Fibroblast of villous mesenchyme (primary cell): ENCODE measurements at regions not wholly inside any gene's neighbourhood (a gene's known extent, or its start where the extent isn't known, plus 50 kb on each side); places are given as distances from the start of the nearest gene placed in this dataset.
"Not testable (repeated sequence)": the region's sequence is repeated elsewhere in the genome, so short reads cannot be mapped to it uniquely, and the experiment has no call there.

ENCODE experiments used
- DNase-seq: peaks from one replicate; pipeline ENCODE4 v3.0.0-alpha.2; 2010; ENCODE audit warnings: low read depth
- H3K4me3 ChIP-seq: 2 replicates; pipeline ENCODE4 v1.5.1; 2011; ENCODE audit warnings: low read depth, mild to moderate bottlenecking, low read length
- TF ChIP-seq, protein P1 (sequence below): IDR thresholded peaks from 2 replicates; pipeline ENCODE4 v1.5.1; 2012; ENCODE audit warnings: low read depth, mild to moderate bottlenecking, low read length; ENCODE audit not compliant: insufficient read depth

DNA sequence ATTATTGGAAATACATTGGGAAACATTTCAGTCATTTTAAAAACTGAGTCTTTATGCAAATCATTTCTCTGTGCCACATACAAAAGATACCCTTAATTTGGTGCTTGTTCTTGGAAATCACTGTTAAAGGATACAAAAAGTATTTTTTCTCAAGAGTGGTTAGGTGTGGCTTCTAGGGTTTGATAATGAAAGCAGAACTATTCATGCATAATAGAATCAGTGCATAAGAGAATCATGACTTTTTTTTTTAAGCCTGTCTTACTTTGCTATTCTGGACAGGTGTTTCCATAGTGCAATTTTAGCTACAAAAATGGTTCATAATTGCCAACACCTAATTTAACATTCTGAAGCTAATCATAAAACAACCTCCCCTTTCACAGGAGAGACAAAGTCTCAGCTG, 233.0 kb upstream of the NRIP1 start:
- TF ChIP-seq, protein P1, sequence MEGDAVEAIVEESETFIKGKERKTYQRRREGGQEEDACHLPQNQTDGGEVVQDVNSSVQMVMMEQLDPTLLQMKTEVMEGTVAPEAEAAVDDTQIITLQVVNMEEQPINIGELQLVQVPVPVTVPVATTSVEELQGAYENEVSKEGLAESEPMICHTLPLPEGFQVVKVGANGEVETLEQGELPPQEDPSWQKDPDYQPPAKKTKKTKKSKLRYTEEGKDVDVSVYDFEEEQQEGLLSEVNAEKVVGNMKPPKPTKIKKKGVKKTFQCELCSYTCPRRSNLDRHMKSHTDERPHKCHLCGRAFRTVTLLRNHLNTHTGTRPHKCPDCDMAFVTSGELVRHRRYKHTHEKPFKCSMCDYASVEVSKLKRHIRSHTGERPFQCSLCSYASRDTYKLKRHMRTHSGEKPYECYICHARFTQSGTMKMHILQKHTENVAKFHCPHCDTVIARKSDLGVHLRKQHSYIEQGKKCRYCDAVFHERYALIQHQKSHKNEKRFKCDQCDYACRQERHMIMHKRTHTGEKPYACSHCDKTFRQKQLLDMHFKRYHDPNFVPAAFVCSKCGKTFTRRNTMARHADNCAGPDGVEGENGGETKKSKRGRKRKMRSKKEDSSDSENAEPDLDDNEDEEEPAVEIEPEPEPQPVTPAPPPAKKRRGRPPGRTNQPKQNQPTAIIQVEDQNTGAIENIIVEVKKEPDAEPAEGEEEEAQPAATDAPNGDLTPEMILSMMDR = no peak
- DNase-seq = no peak
- H3K4me3 ChIP-seq = no peak overlapping the region

DNA sequence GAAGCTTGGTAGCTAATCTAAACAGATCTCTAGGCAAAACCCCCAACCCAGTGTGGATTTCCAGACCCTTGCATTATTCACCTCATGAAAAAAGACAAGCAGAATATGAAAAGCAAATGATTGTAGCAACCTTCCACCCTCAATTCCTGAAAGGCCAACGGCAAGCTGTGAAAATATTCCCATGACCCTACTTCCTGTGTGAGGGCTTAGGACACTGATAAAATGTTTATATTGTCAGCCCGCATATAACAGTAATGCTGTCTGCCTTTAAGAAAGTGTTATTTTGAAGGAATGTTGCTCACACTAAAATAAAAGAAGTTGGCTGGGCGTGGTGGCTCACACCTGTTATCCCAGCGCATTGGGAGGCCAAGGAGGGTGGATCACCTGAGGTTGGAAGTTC, 233.5 kb upstream of the NRIP1 start:
- DNase-seq = peak; percentile 11
- TF ChIP-seq, protein P1 = no peak
- H3K4me3 ChIP-seq = no peak overlapping the region

DNA sequence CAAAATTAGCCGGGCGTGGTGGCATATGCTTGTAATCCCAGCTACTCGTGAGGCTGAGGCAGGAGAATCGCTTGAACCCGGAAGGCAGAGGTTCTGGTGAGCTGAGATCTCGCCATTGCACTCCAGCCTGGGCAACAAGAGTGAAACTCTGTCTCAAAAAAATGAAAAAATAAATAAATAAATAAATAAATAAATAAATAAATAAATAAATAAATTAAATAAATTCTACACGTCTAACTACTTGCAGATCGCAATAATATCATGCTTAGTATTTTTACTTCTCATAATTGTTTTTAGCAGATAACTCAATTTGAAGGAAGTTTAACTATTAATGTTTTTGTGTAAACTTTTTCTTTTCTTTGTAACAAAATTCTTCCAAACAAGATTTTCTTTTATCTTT, 234.0 kb upstream of the NRIP1 start:
- DNase-seq, H3K4me3 ChIP-seq: not testable (repeated sequence)

DNA sequence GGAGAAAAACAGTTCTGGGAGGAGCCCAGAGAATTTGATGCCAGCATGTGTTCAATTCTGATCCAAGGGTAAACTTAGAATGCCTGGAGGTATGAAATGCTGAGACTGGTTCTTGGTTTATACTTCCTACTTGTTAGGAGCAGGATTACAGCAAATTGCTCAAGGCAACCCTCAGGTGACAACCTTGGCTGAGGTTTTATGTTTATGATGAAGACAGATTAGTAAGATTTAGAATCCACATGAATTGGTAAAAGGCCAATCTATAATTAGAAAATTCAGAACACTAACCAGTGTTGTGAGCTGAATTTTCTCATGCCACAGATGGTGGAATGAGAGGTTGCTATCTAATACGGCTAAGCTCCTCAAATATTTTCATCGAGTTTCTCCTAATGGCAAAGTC, 235.3 kb upstream of the NRIP1 start:
- TF ChIP-seq, protein P1 = no peak
- no peak for DNase-seq
- H3K4me3 ChIP-seq = no peak overlapping the region

DNA sequence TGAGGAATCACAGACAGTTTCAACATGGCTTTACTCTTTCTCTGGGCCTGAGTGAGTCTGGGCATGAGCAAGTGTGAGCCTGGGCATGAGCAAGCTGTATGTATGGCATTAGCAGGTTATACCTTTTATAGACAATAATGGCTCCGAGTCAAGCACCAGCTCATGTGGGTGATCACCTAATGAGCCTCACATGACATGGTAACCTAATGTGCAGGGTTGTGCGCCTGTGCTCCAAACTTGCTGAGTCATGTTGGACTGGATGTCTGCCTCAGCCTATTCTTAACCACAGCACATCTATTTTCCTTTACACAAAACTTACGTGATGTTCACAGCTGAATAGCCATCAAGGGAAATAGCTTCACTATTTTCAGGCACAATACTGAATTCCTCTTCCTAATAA, 236.2 kb upstream of the NRIP1 start:
- TF ChIP-seq, protein P1 = no peak
- no peak overlapping the region for H3K4me3 ChIP-seq
- DNase-seq = no peak

DNA sequence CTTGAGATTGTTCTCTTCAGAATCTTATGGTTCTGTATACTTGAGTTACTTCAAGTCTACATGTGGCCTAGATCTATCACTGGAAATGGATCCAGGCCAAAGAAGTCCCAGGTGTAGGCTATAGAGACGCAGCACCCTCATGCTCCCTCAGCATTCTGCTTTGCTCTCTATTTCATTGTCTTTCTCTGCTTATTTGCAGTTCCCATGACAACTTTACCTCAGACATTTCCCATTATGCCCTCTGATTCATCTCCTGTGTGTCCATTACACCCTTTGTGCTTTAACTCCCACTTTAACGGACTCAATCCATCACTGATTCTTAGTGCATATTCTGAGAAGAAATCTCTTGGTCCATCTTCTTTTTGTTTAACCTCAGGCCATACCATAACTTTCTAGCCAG, 236.9 kb upstream of the NRIP1 start:
- H3K4me3 ChIP-seq = no peak overlapping the region
- no peak for DNase-seq
- TF ChIP-seq, protein P1 = no peak

DNA sequence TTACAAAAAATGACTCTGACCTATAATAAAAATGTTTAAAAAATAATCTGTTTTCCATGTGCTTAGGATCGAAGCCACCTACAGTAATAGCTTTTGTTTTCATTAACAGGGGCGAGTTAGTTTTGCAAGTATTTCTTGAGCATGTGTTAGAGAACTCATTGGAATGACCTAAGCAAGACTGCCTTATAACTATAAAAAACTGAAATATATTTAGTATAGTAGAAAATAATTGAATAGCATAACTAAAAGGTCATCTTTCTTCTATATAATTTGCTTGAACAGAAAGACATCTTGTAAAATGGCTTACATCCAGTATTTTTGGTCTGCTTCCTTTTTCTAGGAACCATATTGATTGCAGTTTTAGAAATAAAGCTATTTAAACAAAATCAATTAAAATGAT, 241.5 kb upstream of the NRIP1 start:
- no peak for DNase-seq
- no peak overlapping the region for H3K4me3 ChIP-seq
- TF ChIP-seq, protein P1 = no peak

DNA sequence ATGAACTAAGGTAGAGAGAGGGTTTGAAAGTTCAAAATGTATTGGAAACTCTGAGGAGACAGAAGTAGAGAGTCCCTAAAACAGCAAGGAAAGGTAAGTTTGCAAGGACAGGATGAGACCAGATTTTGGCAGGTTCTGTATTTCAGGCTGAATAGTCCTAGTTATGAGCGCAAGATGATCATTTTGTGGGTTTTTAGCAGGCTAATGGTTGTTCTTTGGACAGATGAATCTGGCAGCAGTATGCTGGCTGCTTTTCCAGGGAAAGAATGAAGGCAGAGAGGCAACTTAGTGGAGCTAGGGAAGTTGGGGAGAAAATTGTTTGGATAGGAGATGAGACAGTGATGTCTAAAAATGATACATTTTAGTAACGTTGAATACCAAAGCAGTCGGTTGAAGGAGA, 243.5 kb upstream of the NRIP1 start:
- DNase-seq = no peak
- no peak overlapping the region for H3K4me3 ChIP-seq
- TF ChIP-seq, protein P1 = no peak
